GM18520 (cell line): ENCODE measurements at regions not wholly inside any gene's neighbourhood (a gene's known extent, or its start where the extent isn't known, plus 50 kb on each side); places are given as distances from the start of the nearest gene placed in this dataset.

Experiments
- ATAC-seq: cut with Tn5 transposase; IDR thresholded peaks from one replicate; pipeline ENCODE4 v1.9.1; 2021; ENCODE audit not compliant: unreplicated experiment

DNA sequence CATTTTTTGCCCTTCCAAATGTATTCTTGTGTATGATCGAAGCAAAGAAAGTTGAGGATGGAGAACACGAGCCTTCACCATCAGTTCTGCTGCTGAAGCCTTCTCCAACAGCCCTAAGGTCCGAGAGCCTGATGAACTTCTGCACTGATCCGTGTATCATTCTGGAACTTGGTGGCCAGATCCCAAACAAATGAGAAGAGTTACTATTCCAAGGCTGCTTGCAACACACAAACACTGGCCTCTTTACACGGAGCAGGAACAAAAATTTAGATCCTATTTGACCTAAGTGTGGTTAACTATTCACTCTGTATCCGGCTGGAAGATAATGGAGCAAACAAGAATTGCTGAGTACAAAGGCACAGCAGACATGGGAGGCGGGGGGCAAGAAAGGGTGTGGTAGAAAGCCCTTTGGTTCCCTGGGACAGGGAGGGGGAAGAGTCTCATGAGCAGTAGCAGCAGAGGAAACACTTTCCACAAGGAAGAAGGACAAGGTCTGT is 282.9 kb downstream of the SOX9 start:
- no peak for ATAC-seq

DNA sequence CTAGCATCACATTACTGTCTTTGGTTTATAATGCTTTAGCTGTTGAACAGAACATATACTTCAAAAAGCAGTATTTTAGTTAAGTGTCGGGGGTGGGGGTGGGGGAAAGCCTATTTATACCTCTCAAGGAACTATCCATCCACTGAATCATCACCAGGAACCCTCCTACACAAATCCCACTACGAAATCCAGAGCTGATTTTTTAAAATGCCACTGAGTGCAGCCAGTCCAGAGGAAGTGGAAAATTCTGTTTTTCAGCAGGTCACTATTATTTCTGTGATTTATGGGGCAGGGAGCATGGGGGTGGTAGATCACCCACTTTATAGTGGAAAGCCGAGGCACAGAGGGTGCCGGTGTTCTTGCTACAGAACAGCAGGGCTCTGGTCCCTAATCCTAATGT is 284.1 kb downstream of the SOX9 start:
- ATAC-seq = no peak

- no peak for ATAC-seq
Measured at GRCh38 chr17:72405662-72406230, 284.9 kb downstream of the SOX9 start.

DNA sequence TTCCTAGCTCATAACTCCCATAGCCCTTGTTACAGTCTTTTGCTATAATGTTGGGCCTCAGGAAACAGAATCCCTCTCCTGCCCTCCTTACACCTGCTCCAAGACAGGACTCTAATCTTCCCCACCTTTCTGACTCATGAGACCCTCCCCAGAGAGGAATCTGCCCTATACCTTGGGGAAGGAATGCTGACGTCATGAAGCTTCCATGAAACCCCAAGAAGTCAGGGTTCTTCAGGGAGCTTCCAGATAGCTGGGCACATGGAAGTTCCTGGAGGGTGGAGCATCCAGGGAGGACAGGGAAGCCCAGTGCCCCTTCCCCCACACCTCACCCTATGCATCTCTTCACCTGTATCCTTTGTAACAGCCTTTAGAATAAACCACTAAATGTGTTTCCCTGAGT is 285.7 kb downstream of the SOX9 start:
- ATAC-seq = no peak

DNA sequence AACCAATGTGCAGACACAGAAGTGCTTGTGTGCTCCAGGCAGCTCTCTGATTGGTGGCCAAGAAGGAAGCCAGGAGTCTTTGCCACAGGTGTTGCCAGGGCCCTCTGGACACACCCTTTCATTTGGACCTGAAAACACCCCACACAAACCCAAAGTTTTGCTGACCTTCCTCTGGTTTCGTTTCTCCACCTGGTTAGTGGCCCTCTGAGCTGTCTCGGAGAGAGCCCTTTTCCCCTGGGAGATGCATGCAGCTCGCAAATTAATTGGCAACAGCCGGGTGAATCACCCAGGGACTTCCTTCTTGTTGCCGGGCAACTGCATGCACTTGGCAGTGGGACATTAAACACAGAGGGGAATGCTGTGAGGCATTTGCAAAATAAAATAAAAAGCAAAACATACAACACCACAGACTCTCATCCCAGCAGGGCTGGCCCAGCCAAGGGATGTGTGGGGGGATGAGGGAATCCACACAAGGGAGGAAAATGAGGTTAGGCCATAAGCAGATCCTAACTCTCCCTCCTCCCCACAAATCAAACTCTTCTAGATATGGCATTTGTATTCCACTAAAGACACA is 286.6 kb downstream of the SOX9 start:
- peak; percentile 90 for ATAC-seq

GRCh38 chr17:72407931-72408330 is 287.1 kb downstream of the SOX9 start:
- ATAC-seq = no peak

DNA sequence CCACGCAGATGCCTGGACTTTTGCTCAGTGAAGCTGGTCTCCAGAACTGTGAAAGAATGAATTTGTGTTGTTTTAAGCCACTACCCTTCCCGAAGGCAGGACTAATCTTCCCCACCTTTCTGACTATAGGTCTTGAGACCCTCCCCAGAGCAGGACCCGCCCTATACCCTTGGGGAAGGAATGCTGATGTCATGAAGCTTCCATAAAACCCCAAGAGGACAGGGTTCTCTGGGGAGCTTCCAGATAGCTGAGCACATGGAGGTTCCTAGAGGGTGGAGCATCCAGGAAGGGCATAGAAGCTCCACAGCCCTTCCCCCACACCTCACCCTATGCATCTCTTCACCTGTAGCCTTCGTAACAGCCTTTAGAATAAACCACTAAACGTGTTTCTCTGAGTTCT is 287.8 kb downstream of the SOX9 start:
- no peak for ATAC-seq

- ATAC-seq = no peak
Measured at GRCh38 chr17:72409405-72410002, 288.7 kb downstream of the SOX9 start.

DNA sequence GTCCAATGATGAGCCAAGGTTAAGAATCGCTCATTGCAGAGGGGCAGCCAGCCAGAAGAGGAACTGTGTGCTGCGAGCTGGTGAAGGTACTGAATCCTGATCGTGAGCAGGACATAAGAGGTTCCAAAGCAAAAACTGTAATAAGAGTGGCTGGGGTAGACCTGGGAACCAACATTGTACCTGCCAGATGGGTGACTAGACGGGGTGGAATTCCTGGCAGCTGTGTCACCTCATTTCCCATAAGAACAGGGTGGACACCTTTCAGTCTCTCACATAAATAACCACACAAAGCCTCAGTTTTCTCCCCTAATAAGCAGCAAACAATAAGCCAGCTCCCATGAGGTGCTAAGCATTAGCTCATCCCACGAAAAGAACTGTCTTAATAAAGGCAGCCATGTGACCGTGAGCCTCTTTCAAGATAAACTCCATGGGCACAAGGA is 290.3 kb downstream of the SOX9 start:
- no peak for ATAC-seq

GRCh38 chr17:72412650-72413076 is 291.8 kb downstream of the SOX9 start:
- ATAC-seq = no peak

DNA sequence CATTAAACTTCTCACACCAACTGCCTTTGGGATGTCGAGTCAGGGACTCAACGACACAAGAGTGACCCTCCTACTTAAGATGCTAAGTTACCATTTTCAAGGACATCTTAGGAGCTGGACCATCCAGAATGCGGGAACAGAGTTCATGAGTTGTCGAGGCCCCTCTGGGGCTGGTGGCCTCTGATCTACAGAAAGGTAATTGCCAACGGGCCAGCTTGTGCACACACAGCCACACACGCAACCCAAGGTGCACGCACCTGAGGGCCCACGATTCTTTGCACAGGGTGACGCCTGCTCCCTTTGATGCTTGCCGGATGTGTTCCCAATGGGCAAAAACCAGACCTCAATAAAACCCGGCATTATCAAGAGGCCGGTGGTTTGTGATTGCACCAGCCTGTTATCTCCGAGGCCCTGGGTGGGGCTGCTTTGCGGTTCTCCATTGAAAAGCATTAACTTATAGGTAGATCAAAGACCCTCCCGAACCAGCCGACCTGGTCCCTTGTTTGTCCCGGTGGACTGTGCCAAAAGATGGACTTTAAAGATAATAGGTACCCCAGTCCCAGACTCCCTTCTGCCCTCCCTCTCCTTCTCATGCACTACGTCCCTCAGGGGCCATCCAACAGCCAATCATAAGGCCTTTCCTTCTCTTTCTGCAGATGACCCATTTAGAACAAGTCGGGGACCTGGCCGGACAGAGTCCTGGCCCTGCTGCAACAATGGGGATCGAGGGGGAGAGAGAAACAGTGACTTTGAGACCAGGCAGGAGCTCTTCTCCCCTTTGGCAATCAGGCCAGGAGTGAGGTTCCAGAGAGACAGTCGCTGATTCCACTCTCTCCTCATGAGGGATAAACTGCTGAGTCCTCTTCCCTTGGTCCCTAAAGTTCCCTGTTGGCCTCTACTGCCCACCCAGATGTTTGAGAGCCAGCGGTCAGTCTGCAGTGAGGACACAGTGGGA is 292.5 kb downstream of the SOX9 start:
- no peak for ATAC-seq

GRCh38 chr17:72414032-72414396 is 293.2 kb downstream of the SOX9 start:
- no peak for ATAC-seq

DNA sequence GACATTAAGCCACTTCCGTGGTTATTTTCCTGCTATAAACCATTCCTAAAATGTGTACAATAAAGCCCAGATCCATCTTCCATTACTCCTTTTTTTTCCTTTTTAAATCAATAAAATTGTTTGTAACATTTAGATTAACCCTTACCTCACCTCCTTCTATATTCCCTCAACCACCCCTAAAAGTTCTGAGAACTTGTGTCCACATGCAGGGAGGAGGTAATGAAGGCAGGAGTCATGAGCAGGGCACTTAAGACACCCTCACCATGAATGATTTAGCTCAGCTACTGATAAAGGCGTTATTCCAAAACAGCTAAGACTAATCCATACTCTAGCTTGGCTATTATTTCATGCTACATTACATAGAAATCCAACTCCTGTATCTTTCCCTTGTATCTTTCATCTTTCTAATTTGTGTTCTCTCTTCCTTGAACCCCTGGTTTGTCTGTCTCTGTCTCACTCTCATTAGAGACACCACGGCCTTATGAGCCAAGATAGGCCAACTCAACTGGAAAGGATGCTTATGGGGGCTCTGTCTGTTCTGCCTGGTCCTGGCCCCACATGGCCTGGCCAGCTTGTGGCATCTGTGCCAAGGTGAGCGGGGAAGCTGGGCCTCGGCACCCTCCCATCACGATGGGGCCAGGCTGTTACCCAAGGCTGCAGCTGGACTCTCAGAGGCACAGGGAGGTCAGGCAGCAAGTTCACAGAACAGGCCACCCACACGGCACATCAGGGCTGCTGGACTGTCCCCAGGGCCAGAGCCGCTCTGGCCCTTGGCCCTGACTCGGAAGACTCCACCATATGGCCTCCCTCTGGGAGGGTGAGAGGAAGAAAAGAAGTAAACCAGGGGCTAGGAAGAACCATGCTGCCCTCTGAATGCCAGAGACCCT is 294.4 kb downstream of the SOX9 start:
- ATAC-seq = no peak

DNA sequence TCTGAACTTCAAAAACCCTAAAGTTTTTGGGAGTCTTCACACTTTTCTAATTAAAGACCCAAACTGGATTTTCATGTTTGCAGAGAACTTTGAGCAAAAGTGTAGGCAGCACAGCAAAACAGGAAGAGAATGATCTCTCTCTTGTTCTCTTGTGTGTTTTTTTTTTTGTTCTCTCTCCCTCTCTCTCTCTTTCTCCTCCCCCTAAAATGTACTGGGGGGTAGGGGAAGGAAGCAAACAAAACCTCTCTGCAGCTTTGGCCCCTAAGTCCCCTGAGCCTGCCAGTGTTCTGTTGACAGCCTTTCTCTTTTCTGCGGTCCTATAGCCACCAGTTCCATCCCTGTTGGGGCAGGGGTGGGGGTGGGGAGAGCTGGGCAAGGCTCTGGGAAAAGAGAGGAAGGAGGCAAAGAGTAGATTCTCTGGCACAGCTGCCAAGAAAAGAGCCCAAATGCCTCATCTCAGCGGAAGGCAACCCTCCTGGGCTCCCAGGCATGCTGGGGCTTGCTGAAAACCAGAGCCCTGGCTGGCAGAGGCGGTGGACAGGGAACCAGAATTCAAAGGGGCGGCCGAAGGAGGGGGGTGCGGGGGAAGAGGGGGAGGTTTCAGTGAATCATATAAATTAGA is 295.3 kb downstream of the SOX9 start:
- no peak for ATAC-seq

DNA sequence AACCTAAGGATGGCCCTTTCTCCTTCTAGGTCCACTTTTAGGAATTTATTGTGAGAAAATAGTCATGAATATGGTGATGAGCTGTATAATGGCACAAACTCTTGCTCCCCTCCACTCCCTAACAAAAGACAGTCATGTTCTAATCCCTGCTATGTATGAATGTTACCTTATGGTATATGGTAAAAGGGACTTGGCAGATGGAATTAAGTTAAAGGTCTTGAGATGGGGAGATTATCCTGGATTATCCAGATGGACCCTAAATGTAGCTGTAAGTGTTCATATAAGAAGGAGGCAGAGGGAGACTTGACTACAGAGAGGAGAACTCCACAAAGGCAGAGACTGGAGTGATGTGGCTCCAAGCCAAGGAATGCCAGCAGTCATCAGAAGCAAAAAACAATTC is 296.1 kb downstream of the SOX9 start:
- ATAC-seq = no peak

DNA sequence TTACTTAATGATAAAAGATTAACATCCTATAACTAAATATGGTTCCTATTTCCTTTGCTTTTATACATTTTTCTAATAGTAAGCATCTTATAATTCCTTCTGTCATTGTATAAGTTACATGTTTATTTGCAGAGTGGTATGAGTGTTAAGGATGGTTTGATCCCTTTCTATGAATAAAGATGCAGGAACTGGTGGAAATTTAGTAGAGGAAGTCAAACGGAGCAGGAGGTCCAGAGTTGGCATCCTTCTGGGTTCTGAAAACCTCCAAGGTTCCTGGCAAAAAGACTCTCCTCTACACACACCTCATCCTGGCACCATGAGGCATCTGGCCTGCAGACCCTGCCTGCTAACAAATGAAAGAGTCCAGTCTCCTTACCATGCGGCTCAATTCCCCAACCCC is 296.8 kb downstream of the SOX9 start:
- no peak for ATAC-seq

- ATAC-seq = peak; percentile 25
Measured at GRCh38 chr17:72419866-72420774, 299.3 kb downstream of the SOX9 start.

DNA sequence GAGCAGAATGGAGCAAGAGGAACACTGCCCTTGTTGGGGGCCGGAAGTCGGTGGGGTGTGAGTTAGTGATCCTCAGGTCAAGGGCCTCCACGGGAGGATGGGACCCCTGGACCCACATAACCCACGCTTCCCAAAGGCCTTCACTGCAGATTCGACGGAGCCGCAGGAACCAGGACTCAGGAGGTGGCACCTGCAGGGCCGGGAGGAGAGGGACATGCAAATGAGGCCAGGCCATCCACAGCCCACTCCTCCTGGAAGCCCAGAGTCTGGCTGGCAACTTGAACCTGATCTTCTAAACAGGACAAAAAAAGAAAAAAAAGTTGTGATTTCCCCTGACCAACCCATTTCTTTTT is 299.9 kb downstream of the SOX9 start:
- no peak for ATAC-seq
